Type B pancreatic cell (in vitro differentiated cells): ENCODE measurements at regions not wholly inside any gene's neighbourhood (a gene's known extent, or its start where the extent isn't known, plus 50 kb on each side); places are given as distances from the start of the nearest gene placed in this dataset.

Source experiments
- DNase-seq: peaks from one replicate; pipeline ENCODE4 v3.0.0; 2021; ENCODE audit warnings: mixed read lengths; ENCODE audit not compliant: unreplicated experiment; ENCODE audit errors: extremely low spot score
- H3K27ac Mint-ChIP-seq: 2 replicates; pipeline ENCODE4 v1.8.0; 2021; ENCODE audit warnings: mild to moderate bottlenecking, mixed read lengths
- H3K27me3 Mint-ChIP-seq: 2 replicates; pipeline ENCODE4 v1.8.0; 2021; ENCODE audit warnings: mixed read lengths
- H3K36me3 Mint-ChIP-seq: 2 replicates; pipeline ENCODE4 v1.8.0; 2021; ENCODE audit warnings: mixed read lengths
- H3K4me1 Mint-ChIP-seq: one replicate; pipeline ENCODE4 v1.8.0; 2021; ENCODE audit warnings: mixed read lengths; ENCODE audit not compliant: unreplicated experiment
- H3K4me3 Mint-ChIP-seq: 2 replicates; pipeline ENCODE4 v1.8.0; 2021; ENCODE audit warnings: mild to moderate bottlenecking, mixed read lengths
- H3K9me3 Mint-ChIP-seq: 2 replicates; pipeline ENCODE4 v1.8.0; 2021; ENCODE audit warnings: mixed read lengths
- CTCF ChIP-seq: fragments of 200-600 bp; sonication (generic); conservative IDR thresholded peaks from 2 replicates; pipeline ENCODE4 v1.5.0; 2021; ENCODE audit warnings: antibody characterized with exemption, mild to moderate bottlenecking

DNA sequence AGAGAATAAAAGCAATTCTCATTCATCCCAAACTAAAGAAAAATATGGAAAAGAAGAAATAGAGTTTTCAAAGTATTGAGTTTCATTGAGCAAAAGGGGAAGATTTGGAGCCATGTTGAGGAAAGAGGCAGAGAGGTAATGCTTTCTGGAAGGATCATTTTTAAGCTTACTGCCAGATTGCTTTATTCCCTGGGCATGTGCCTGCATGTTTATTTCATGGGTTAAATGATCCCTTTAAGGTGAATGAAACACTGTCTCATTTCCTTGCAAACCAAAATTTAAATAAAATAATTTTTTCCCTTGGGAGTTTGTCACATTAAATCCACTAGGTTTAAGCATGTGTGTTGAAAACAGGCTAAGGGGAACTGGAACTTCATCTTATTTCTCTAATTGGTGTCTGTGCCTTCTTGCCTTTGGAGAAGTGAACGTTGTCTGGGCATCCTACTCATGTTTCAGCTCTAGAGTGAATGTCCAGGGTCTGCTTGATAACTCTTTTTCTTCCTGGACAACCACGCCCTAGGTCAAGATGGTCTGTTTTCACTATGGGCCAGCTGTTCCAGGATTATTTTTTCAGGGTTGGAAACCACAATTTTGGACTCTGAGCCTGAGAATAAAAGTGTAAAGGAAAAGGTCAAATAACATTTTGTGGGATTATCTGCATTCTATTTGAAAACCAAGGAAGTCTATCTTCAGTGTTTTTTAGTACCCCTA lies 114.1 kb upstream of the ELL2 start:
- Mint-ChIP-seq H3K27ac (no peak overlapping the region), H3K27me3 (no peaks in the 10 kb centered on the region), H3K36me3 (no peaks in the 10 kb centered on the region), H3K4me3 (no peak overlapping the region), H3K4me1 (peaks cover 10% of the 10 kb centered on the region), H3K9me3 (no peaks in the 10 kb centered on the region)
- no peak for DNase-seq
- TF ChIP-seq CTCF: no peak

- DNase-seq: no peak
- H3K36me3 Mint-ChIP-seq: no peaks in the 10 kb centered on the region
- H3K9me3 Mint-ChIP-seq: no peaks in the 10 kb centered on the region
- H3K4me1 Mint-ChIP-seq: peaks cover 10% of the 10 kb centered on the region
- H3K4me3 Mint-ChIP-seq: no peak overlapping the region
- no peak for TF ChIP-seq CTCF
- H3K27ac Mint-ChIP-seq: no peak overlapping the region
- H3K27me3 Mint-ChIP-seq: no peaks in the 10 kb centered on the region
Measured at GRCh38 chr5:96074870-96075269, 113.2 kb upstream of the ELL2 start.

GRCh38 chr5:96074460-96074859 lies 112.8 kb upstream of the ELL2 start:
- Mint-ChIP-seq H3K27ac (no peak overlapping the region), H3K4me1 (peaks cover 10% of the 10 kb centered on the region), H3K27me3 (no peaks in the 10 kb centered on the region), H3K36me3 (no peaks in the 10 kb centered on the region), H3K4me3 (no peak overlapping the region), H3K9me3 (no peaks in the 10 kb centered on the region)
- DNase-seq: no peak
- TF ChIP-seq CTCF: no peak

DNA sequence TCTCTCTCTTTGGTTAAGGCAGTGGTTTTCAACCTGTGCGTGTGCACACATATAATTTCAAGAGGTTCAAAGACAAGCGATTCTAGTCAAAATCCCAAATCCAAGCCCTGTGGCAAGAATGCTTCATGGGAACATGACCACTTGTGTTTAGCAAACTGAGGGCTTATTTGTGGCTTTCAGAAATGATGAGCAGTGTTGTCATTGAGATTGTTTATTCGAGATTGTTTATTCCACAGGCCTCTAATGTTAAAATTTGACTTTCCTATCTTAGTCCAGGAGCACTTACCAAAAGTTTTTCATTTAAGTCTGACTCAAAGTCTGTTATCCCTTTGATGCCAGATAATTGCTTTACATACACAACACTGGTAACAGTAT lies 111.1 kb upstream of the ELL2 start:
- TF ChIP-seq CTCF: no peak
- Mint-ChIP-seq H3K4me1 (peaks cover 10% of the 10 kb centered on the region), H3K4me3 (no peak overlapping the region), H3K27ac (no peak overlapping the region), H3K9me3 (no peaks in the 10 kb centered on the region), H3K36me3 (no peaks in the 10 kb centered on the region), H3K27me3 (no peaks in the 10 kb centered on the region)
- DNase-seq: no peak

DNA sequence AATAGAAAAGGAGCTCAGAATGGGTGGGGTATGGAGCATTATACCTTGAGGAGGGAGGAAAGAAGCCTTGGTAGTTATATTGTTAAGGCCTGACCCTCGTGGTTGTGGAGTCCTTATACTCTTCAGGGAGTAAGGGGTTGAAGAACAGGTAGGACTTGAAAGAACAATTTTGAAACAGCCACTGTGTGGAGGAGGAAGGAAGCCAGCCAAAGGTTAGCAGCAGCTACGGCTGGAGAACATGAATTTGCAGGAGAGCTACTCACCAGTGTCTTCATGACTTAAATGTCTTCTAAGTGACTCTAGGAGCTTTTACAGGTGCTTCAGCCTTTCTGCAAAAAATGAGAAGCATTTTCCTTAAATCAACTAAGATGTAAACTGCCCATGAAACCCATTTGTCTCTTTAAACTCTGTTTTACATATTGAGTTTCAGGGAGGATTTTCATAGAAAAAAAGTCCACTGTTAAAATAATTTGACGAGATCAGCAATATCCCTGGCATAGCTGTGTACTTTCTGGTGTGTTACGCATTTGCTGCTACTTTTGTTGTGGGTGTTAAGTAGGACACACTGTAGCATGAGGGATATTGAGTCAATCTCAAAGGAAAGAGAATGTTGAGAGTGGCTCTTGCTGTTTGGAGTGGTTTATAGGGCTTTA lies 110.6 kb upstream of the ELL2 start:
- Mint-ChIP-seq H3K27ac (no peak overlapping the region), H3K27me3 (no peaks in the 10 kb centered on the region), H3K9me3 (no peaks in the 10 kb centered on the region), H3K4me3 (no peak overlapping the region), H3K4me1 (peaks cover 13% of the 10 kb centered on the region), H3K36me3 (no peaks in the 10 kb centered on the region)
- no peak for TF ChIP-seq CTCF
- DNase-seq: no peak
